B cell (primary cell): ENCODE measurements at regions not wholly inside any gene's neighbourhood (a gene's known extent, or its start where the extent isn't known, plus 50 kb on each side); places are given as distances from the start of the nearest gene placed in this dataset.

Experiments used
- EZH2 ChIP-seq: IDR thresholded peaks from 2 replicates; pipeline ENCODE4 v1.6.1; 2012; ENCODE audit warnings: borderline replicate concordance, low read depth, mild to moderate bottlenecking, moderate library complexity, low read length; ENCODE audit not compliant: insufficient read depth, poor library complexity, severe bottlenecking
- TF ChIP-seq, protein P1 (sequence below): fragments of 200-600 bp; IDR thresholded peaks from one replicate; pipeline ENCODE4 v1.8.0; 2022; ENCODE audit warnings: antibody characterized with exemption, mild to moderate bottlenecking

DNA sequence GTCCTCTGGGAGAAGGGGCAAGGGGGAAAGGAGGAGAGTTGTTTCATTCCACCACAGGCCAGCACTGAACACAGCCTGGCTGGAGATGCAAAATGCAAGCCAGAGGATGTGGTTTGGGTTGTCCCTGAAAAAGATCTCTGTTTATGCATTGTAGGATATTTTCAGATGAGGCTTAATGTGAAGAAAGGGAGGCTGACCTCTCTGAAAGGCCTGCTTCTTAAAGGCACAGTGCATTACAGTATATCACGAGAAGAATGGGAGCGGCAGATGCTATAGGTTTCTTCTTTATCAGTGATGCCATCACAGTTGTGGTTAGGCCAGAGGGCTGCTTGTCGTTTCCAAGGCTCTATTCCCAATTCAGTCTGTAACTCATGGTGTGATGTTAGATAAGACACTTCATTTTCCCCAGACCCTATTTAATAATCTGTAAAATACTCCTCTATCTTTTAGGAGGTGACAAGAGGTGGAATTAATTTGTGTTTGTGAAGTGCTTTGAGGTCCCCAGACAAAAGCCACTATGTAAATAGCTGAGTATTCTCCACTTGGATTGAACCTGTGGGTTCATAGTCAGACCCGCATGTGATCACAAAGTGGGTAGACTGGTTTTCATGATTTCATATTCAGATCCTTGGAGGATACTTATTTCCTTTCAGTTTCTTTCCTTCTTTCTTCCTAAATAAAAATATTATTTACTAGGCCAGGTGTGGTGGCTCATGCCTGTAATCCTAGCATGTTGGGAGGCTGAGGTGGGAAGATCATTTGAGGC is 76.5 kb upstream of the WDR26 start:
- TF ChIP-seq, protein P1, sequence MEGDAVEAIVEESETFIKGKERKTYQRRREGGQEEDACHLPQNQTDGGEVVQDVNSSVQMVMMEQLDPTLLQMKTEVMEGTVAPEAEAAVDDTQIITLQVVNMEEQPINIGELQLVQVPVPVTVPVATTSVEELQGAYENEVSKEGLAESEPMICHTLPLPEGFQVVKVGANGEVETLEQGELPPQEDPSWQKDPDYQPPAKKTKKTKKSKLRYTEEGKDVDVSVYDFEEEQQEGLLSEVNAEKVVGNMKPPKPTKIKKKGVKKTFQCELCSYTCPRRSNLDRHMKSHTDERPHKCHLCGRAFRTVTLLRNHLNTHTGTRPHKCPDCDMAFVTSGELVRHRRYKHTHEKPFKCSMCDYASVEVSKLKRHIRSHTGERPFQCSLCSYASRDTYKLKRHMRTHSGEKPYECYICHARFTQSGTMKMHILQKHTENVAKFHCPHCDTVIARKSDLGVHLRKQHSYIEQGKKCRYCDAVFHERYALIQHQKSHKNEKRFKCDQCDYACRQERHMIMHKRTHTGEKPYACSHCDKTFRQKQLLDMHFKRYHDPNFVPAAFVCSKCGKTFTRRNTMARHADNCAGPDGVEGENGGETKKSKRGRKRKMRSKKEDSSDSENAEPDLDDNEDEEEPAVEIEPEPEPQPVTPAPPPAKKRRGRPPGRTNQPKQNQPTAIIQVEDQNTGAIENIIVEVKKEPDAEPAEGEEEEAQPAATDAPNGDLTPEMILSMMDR: no peak
- TF ChIP-seq EZH2: no peak
